ENCODE measurements at regions not wholly inside any gene's neighbourhood (a gene's known extent, or its start where the extent isn't known, plus 50 kb on each side); places are given as distances from the start of the nearest gene placed in this dataset.

- TF ChIP-seq CREB1 (IDR thresholded peaks at IDR 0.05; ENCODE audit: low read depth), result no peak
- TF ChIP-seq REST (IDR thresholded peaks at IDR 0.05; ENCODE audit: low read depth), result no peak
- no peak for TF ChIP-seq USF1 (IDR thresholded peaks at IDR 0.05)
- TF ChIP-seq NFIC (IDR thresholded peaks at IDR 0.05), result no peak
- no peak for TF ChIP-seq TAF1 (IDR thresholded peaks at IDR 0.05; ENCODE audit: low read depth)
- no peak for TF ChIP-seq ZBTB7A (IDR thresholded peaks at IDR 0.05; ENCODE audit: low read depth)
- no peak for TF ChIP-seq TEAD4 (IDR thresholded peaks at IDR 0.05)
- no peak for TF ChIP-seq TCF12 (IDR thresholded peaks at IDR 0.05; ENCODE audit: low read depth)
- no peak for TF ChIP-seq MAX (IDR thresholded peaks at IDR 0.05)
- no peak for TF ChIP-seq EGR1 (IDR thresholded peaks at IDR 0.05)
- TF ChIP-seq YY1 (IDR thresholded peaks at IDR 0.05; ENCODE audit: low read depth), result no peak
- TF ChIP-seq FOXM1 (IDR thresholded peaks at IDR 0.05; ENCODE audit: borderline replicate concordance, low read depth), result no peak
- no peak for TF ChIP-seq RAD21 (IDR thresholded peaks at IDR 0.05; ENCODE audit: low read depth)
- TF ChIP-seq CEBPB (IDR thresholded peaks at IDR 0.05), result no peak
- no peak for TF ChIP-seq EP300 (IDR thresholded peaks at IDR 0.05; ENCODE audit: borderline replicate concordance)
These were observed 50.4 kb upstream of the TAB2 start for GRCh38 chr6:149267072-149267471.

GRCh38 chr6:149267513-149268043 is 49.9 kb upstream of the TAB2 start:
- TF ChIP-seq CREB1 (IDR thresholded peaks at IDR 0.05; ENCODE audit: low read depth), result no peak
- no peak for TF ChIP-seq EGR1 (IDR thresholded peaks at IDR 0.05)
- no peak for TF ChIP-seq USF1 (IDR thresholded peaks at IDR 0.05)
- no peak for TF ChIP-seq TAF1 (IDR thresholded peaks at IDR 0.05; ENCODE audit: low read depth)
- TF ChIP-seq MAX (IDR thresholded peaks at IDR 0.05), result no peak
- no peak for TF ChIP-seq FOXM1 (IDR thresholded peaks at IDR 0.05; ENCODE audit: borderline replicate concordance, low read depth)
- no peak for TF ChIP-seq YY1 (IDR thresholded peaks at IDR 0.05; ENCODE audit: low read depth)
- TF ChIP-seq CEBPB (IDR thresholded peaks at IDR 0.05), result no peak
- no peak for TF ChIP-seq TEAD4 (IDR thresholded peaks at IDR 0.05)
- TF ChIP-seq REST (IDR thresholded peaks at IDR 0.05; ENCODE audit: low read depth), result no peak
- no peak for TF ChIP-seq RAD21 (IDR thresholded peaks at IDR 0.05; ENCODE audit: low read depth)
- TF ChIP-seq ZBTB7A (IDR thresholded peaks at IDR 0.05; ENCODE audit: low read depth), result no peak
